ENCODE measurements at regions not wholly inside any gene's neighbourhood (a gene's known extent, or its start where the extent isn't known, plus 50 kb on each side); places are given as distances from the start of the nearest gene placed in this dataset.

DNA sequence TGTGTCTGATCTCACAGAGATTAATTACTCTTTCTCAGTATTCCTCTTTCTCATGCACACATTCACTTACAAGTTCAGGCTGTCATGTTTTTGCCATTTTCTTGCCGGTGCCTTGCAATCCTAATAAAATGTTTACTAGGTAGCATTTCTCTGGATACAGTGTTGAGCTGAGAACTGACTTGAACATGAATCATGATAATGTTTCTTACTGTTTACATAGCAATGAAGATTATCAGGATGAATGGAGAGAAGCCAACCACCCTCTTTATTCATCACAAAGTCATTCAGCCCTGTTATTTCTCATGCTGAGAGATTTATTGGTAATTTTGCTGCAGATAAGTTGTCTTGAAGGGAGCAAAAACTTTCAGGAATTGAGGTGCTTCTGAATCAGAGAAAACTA is 185.5 kb upstream of the ECI2 start:
- ATAC-seq (no peak), DNase-seq (no peak)
- no peaks in the 10 kb centered on the region for H3K36me3 ChIP-seq (replicated peaks in 1 of 2; ENCODE audit: insufficient read depth in 1 of 2, low read depth in 2 of 2)
- H3K9me3 ChIP-seq: no peaks in the 10 kb centered on the region
- peaks cover 20% of the 10 kb centered on the region for H3K4me1 ChIP-seq
- intact Hi-C loops (cut with DNase I): no loop called here
- no peaks in the 10 kb centered on the region for H3K27me3 ChIP-seq
- TF ChIP-seq POLR2A (IDR thresholded peaks at IDR 0.05): no peak
- no peak for TF ChIP-seq CTCF (IDR thresholded peaks at IDR 0.05)
- 24 to 28% methylated on average over 1 of the region's 1 CpG for WGBS, 2 donors
- H3K4me3 ChIP-seq: no peak overlapping the region
- no peak overlapping the region for H3K27ac ChIP-seq

DNA sequence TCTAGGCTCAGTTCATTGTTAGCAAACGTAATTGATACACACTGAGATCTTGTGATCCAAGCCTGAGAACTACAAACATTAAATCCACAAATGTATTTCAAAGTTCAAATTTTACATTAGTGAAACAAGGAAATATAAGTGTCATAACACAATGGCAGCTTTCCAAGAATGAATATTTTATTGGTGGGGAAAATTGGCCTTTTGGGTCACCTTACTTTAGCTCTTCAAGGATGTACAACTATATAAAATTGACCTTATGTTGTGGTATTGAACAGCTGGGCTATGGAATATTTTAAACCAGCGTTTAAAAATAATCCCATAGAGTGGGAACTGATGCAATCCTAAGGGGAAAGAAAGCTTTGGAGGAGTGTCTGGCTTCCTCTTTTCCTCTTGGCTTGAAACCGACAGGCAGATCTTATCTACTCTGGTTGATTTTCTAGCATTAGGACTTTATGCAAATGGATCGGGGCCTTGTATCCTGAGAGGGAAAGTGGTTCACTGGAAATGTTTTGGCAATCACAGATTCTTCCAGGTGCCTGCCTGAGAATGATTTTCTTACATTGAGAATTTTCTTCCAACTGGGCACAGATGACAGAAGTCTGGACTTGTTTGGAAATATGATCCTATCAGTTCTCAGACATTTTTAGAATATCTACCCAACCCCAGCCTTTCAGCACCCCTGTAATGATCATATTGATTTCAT is 184.8 kb upstream of the ECI2 start:
- ATAC-seq: no peak

DNA sequence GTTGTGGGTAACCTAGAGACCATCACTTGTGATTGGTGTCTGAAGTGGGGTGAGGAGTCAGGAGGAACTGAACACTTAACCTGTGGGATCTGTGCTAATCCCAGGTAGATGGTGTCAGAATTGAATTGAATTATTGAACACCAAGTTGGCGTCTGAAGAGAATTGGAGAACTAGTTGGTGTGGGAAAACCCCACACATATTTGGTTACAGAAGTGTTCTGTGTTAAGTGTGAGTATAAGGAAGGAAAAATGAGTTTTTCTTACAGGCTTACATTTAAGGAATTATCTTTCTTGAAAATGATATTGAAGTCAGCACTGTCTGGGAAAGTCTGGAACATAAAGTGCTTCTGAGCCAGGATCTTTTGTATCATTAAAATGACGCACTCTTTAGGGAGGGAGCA is 182.9 kb upstream of the ECI2 start:
- intact Hi-C loops (cut with DNase I): no loop called here
- no peak overlapping the region for H3K27ac ChIP-seq
- no peak for ATAC-seq
- 45 to 79% methylated on average over 2 of the region's 2 CpGs for WGBS, 2 donors
- H3K9me3 ChIP-seq: no peaks in the 10 kb centered on the region
- no peaks in the 10 kb centered on the region for H3K36me3 ChIP-seq (replicated peaks in 1 of 2; ENCODE audit: insufficient read depth in 1 of 2, low read depth in 2 of 2)
- TF ChIP-seq CTCF (IDR thresholded peaks at IDR 0.05): no peak
- TF ChIP-seq POLR2A (IDR thresholded peaks at IDR 0.05): no peak
- peaks cover 21% of the 10 kb centered on the region for H3K4me1 ChIP-seq
- H3K4me3 ChIP-seq: no peak overlapping the region
- DNase-seq: no peak
- H3K27me3 ChIP-seq: no peaks in the 10 kb centered on the region

More for the DNA sequence above, 184.8 kb upstream of the ECI2 start:
- TF ChIP-seq POLR2A (IDR thresholded peaks at IDR 0.05) (no peak), CTCF (IDR thresholded peaks at IDR 0.05) (no peak)
- no peaks in the 10 kb centered on the region for H3K27me3 ChIP-seq
- peak overlapping the region in 2 of 4 donors; percentile 14 to 15 for H3K27ac ChIP-seq
- DNase-seq: no peak
- no peaks in the 10 kb centered on the region for H3K9me3 ChIP-seq
- 43 to 46% methylated on average over 4 of the region's 4 CpGs for WGBS, 2 donors
- no peak overlapping the region for H3K4me3 ChIP-seq
- no peaks in the 10 kb centered on the region for H3K36me3 ChIP-seq (replicated peaks in 1 of 2; ENCODE audit: insufficient read depth in 1 of 2, low read depth in 2 of 2)
- peaks cover 20% of the 10 kb centered on the region for H3K4me1 ChIP-seq
- intact Hi-C loops (cut with DNase I): no loop called here

DNA sequence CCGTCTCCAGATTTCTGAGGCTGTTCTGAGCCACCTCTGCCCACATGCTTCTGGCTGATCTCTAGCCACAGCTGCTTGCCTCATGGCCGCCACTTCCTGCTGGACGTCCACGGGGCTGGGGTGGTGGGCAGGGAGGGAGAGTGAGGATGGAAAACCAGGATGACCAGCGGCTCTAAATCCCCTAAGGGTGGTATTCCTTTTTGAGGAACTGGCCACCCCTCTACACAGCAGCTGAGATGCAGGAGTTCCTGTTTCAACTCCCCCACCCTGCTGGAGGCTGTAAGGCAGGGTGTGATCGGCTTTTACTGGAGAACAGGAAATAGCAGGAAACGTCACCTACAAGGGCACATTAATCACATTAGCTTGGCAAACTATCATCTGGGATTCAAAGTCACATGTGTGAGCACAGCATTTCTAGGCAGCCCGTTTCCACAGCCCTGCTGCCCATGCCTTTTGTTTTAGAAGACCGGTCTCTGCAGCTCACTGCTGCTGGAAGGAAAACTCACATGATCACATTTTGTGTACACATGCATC is 181.6 kb upstream of the ECI2 start:
- intact Hi-C loops (cut with DNase I): no loop called here
- H3K27me3 ChIP-seq: no peaks in the 10 kb centered on the region
- H3K4me3 ChIP-seq: no peak overlapping the region
- H3K27ac ChIP-seq: peak overlapping the region; percentile 12 to 73 (median 58)
- no peaks in the 10 kb centered on the region for H3K36me3 ChIP-seq (replicated peaks in 1 of 2; ENCODE audit: insufficient read depth in 1 of 2, low read depth in 2 of 2)
- peaks cover 25% of the 10 kb centered on the region for H3K4me1 ChIP-seq
- WGBS, 2 donors: 33 to 37% methylated on average over 9 of the region's 9 CpGs
- DNase-seq (peak; percentile 25 to 71 (median 52)), ATAC-seq (peak; percentile 87)
- TF ChIP-seq CTCF (IDR thresholded peaks at IDR 0.05): peak in 3 of 7 experiments; percentile 13 to 22 (median 15)
- peak in 1 of 3 donors; percentile 36 for TF ChIP-seq POLR2A (IDR thresholded peaks at IDR 0.05)
- H3K9me3 ChIP-seq: no peaks in the 10 kb centered on the region

Data from body of pancreas (tissue), 4 donors.